H9 (cell line): ENCODE measurements at regions not wholly inside any gene's neighbourhood (a gene's known extent, or its start where the extent isn't known, plus 50 kb on each side); places are given as distances from the start of the nearest gene placed in this dataset.

Experiments used
- DNase-seq: peaks from one replicate; pipeline ENCODE4 v3.0.0-alpha.2; 2017
- H2AFZ ChIP-seq: one replicate; pipeline ENCODE4 v1.6.1; 2013; ENCODE audit warnings: mild to moderate bottlenecking, low read length, control low read depth, moderate library complexity
- H2AK5ac ChIP-seq: 2 replicates; pipeline ENCODE4 v1.6.1; 2013; ENCODE audit warnings: low read length, control low read depth, mixed read lengths; ENCODE audit not compliant: insufficient read length
- H2BK120ac ChIP-seq: one replicate; pipeline ENCODE4 v1.6.1; 2013; ENCODE audit warnings: low read depth, mild to moderate bottlenecking, low read length, control low read depth, inconsistent platforms; ENCODE audit not compliant: poor library complexity, severe bottlenecking
- H2BK12ac ChIP-seq: 2 replicates; pipeline ENCODE4 v1.6.1; 2013; ENCODE audit warnings: low read length, control low read depth, mixed read lengths, low read depth; ENCODE audit not compliant: insufficient read length
- H2BK15ac ChIP-seq: 2 replicates; pipeline ENCODE4 v1.6.1; 2013; ENCODE audit warnings: low read depth, low read length, control low read depth
- H2BK20ac ChIP-seq: one replicate; pipeline ENCODE4 v1.6.1; 2013; ENCODE audit warnings: low read depth, mild to moderate bottlenecking, low read length, control low read depth, inconsistent platforms; ENCODE audit not compliant: poor library complexity, severe bottlenecking
- H2BK5ac ChIP-seq: 2 replicates; pipeline ENCODE4 v1.6.1; 2013; ENCODE audit warnings: low read length, control low read depth, mixed read lengths; ENCODE audit not compliant: insufficient read length
- H3K14ac ChIP-seq: 2 replicates; pipeline ENCODE4 v1.6.1; 2013; ENCODE audit warnings: low read length, control low read depth; ENCODE audit not compliant: insufficient read depth
- H3K18ac ChIP-seq: 2 replicates; pipeline ENCODE4 v1.6.1; 2013; ENCODE audit warnings: low read depth, mild to moderate bottlenecking, mixed read lengths, low read length, control low read depth; ENCODE audit not compliant: insufficient read length
- H3K23ac ChIP-seq: 2 replicates; pipeline ENCODE4 v1.6.1; 2013; ENCODE audit warnings: low read length, control low read depth, mixed read lengths, low read depth; ENCODE audit not compliant: insufficient read length
- H3K23me2 ChIP-seq: 2 replicates; pipeline ENCODE4 v1.6.1; 2013; ENCODE audit warnings: low read depth, mild to moderate bottlenecking, mixed read lengths, low read length, control low read depth; ENCODE audit not compliant: insufficient read length, poor library complexity, severe bottlenecking
- H3K27ac ChIP-seq: 2 replicates; pipeline ENCODE4 v1.5.1; 2013; ENCODE audit warnings: low read length, control low read depth, mixed read lengths, low read depth; ENCODE audit not compliant: insufficient read length
- H3K27me3 ChIP-seq: 2 replicates; pipeline ENCODE4 v1.6.1; 2013; ENCODE audit warnings: low read length, control low read depth, inconsistent platforms; ENCODE audit not compliant: insufficient read depth
- H3K4ac ChIP-seq: 2 replicates; pipeline ENCODE4 v1.6.1; 2013; ENCODE audit warnings: low read depth, mild to moderate bottlenecking, control low read depth, inconsistent platforms, low read length, moderate library complexity
- H3K4me1 ChIP-seq: 2 replicates; pipeline ENCODE4 v1.6.1; 2013; ENCODE audit warnings: low read length, control low read depth, inconsistent platforms; ENCODE audit not compliant: insufficient read depth
- H3K4me2 ChIP-seq: 2 replicates; pipeline ENCODE4 v1.6.1; 2013; ENCODE audit warnings: low read length, control low read depth, mixed read lengths; ENCODE audit not compliant: insufficient read length, insufficient read depth
- H3K56ac ChIP-seq: 2 replicates; pipeline ENCODE4 v1.6.1; 2013; ENCODE audit warnings: low read depth, mild to moderate bottlenecking, mixed read lengths, low read length, control low read depth; ENCODE audit not compliant: insufficient read length
- H3K79me1 ChIP-seq: 2 replicates; pipeline ENCODE4 v1.6.1; 2013; ENCODE audit warnings: low read depth, mild to moderate bottlenecking, moderate library complexity, low read length, control low read depth, inconsistent platforms; ENCODE audit not compliant: insufficient read depth, poor library complexity, severe bottlenecking
- H3K79me2 ChIP-seq: 2 replicates; pipeline ENCODE4 v1.6.1; 2013; ENCODE audit warnings: low read length, control low read depth, inconsistent platforms; ENCODE audit not compliant: insufficient read depth
- H3K9ac ChIP-seq: 2 replicates; pipeline ENCODE4 v1.6.1; 2013; ENCODE audit warnings: low read length, control low read depth, mixed read lengths; ENCODE audit not compliant: insufficient read length; ENCODE audit errors: extremely low read depth
- H3K9me3 ChIP-seq: one replicate; pipeline ENCODE4 v1.6.1; 2013; ENCODE audit warnings: low read depth, low read length, inconsistent platforms; ENCODE audit not compliant: control insufficient read depth
- H3T11ph ChIP-seq: one replicate; pipeline ENCODE4 v1.6.1; 2013; ENCODE audit warnings: mild to moderate bottlenecking, low read length, control low read depth, inconsistent platforms
- H4K20me1 ChIP-seq: one replicate; pipeline ENCODE4 v1.6.1; 2013; ENCODE audit not compliant: control insufficient read depth, insufficient read length, insufficient read depth
- H4K5ac ChIP-seq: 2 replicates; pipeline ENCODE4 v1.6.1; 2013; ENCODE audit warnings: low read depth, mild to moderate bottlenecking, mixed read lengths, low read length, control low read depth; ENCODE audit not compliant: insufficient read length
- H4K8ac ChIP-seq: replicated peaks from 2 replicates; pipeline ENCODE4 v1.6.1; 2013; ENCODE audit warnings: low read length, control low read depth, mixed read lengths, low read depth; ENCODE audit not compliant: insufficient read length
- H4K91ac ChIP-seq: 2 replicates; pipeline ENCODE4 v1.6.1; 2013; ENCODE audit warnings: low read depth, mild to moderate bottlenecking, moderate library complexity, mixed read lengths, low read length, control low read depth; ENCODE audit not compliant: insufficient read length
- H3K27ac Mint-ChIP-seq, 3 experiments: 2 replicates in 2 of 3; 3 replicates in 1 of 3; pipeline ENCODE4 v1.8.0; 2020 to 2021; ENCODE audit warnings: mixed read lengths in 3 of 3, mild to moderate bottlenecking in 1 of 3, moderate library complexity in 1 of 3
- H3K27me3 Mint-ChIP-seq: 2 replicates; pipeline ENCODE4 v1.8.0; 2021; ENCODE audit warnings: low read depth, mild to moderate bottlenecking, moderate library complexity, mixed read lengths
- H3K36me3 Mint-ChIP-seq, 3 experiments: 2 replicates in 2 of 3; 3 replicates in 1 of 3; pipeline ENCODE4 v1.8.0; 2020 to 2021; ENCODE audit warnings: low read depth in 3 of 3, mixed read lengths in 3 of 3; ENCODE audit not compliant: insufficient read depth in 1 of 3
- H3K4me1 Mint-ChIP-seq, 2 experiments: 2 replicates each; pipeline ENCODE4 v1.8.0; 2020; ENCODE audit warnings: mixed read lengths in 2 of 2
- H3K4me3 Mint-ChIP-seq, 2 experiments: 2 replicates in 1 of 2; 3 replicates in 1 of 2; pipeline ENCODE4 v1.8.0; 2020 to 2021; ENCODE audit warnings: mild to moderate bottlenecking in 2 of 2, mixed read lengths in 2 of 2, moderate library complexity in 1 of 2
- H3K9me3 Mint-ChIP-seq, 2 experiments: 2 replicates in 1 of 2; 3 replicates in 1 of 2; pipeline ENCODE4 v1.8.0; 2020; ENCODE audit warnings: mild to moderate bottlenecking in 2 of 2, mixed read lengths in 2 of 2, moderate library complexity in 1 of 2
- CTCF ChIP-seq: fragments of 200-600 bp; sonication (generic); conservative IDR thresholded peaks from 3 replicates; pipeline ENCODE4 v1.8.0; 2021; ENCODE audit warnings: antibody characterized with exemption, mild to moderate bottlenecking
- WGBS: extraction: QIAGEN DNeasy Blood & Tissue Kit; methylation state at CpG from one replicate; pipeline ENCODE4 v1.1.7; 2013; ENCODE audit warnings: missing lambda C conversion rate, low lambda C conversion rate, mixed read lengths; ENCODE audit not compliant: insufficient read length; ENCODE audit errors: extremely low coverage; 5-methylcytosine and 5-hydroxymethylcytosine counted together

- Mint-ChIP-seq H3K36me3 (no peaks in the 10 kb centered on the region), H3K4me3 (no peak overlapping the region), H3K27ac (no peak overlapping the region), H3K9me3 (no peaks in the 10 kb centered on the region), H3K4me1 (peaks cover 7 to 10% of the 10 kb centered on the region in 2 experiments; a peak in 3 of 4 replicates), H3K27me3 (no peaks in the 10 kb centered on the region)
- H3K56ac ChIP-seq = no peak overlapping the region
- no peaks in the 10 kb centered on the region for H4K20me1 ChIP-seq
- no peak overlapping the region for H3K23ac ChIP-seq
- H4K8ac ChIP-seq = no peak overlapping the region
- no peak overlapping the region for H2BK20ac ChIP-seq
- no peak overlapping the region for H2AFZ ChIP-seq
- no peaks in the 10 kb centered on the region for H3K4me1 ChIP-seq
- no peaks in the 10 kb centered on the region for H3K79me2 ChIP-seq
- TF ChIP-seq CTCF = no peak
- H2BK5ac ChIP-seq = no peak overlapping the region
- H3K9ac ChIP-seq = no peak overlapping the region
- H3K4me2 ChIP-seq = no peak overlapping the region
- no peaks in the 10 kb centered on the region for H3K9me3 ChIP-seq
- H3K14ac ChIP-seq = no peak overlapping the region
- H3K27ac ChIP-seq = no peak overlapping the region
- H2BK12ac ChIP-seq = no peak overlapping the region
- no peaks in the 10 kb centered on the region for H3K79me1 ChIP-seq
- no peak overlapping the region for H2AK5ac ChIP-seq
- H3T11ph ChIP-seq = no peak overlapping the region
- no peaks in the 10 kb centered on the region for H3K23me2 ChIP-seq
- DNase-seq = no peak
- no peak overlapping the region for H4K91ac ChIP-seq
- WGBS = no CpG with 5 or more reads among the region's 4 CpGs
- H2BK15ac ChIP-seq = no peak overlapping the region
- no peak overlapping the region for H3K4ac ChIP-seq
- H4K5ac ChIP-seq = no peak overlapping the region
- H3K18ac ChIP-seq = no peak overlapping the region
- no peaks in the 10 kb centered on the region for H3K27me3 ChIP-seq
- no peak overlapping the region for H2BK120ac ChIP-seq
Measured at GRCh38 chr12:76627346-76628135, 68.0 kb upstream of the OSBPL8 start.
